ENCODE measurements at regions not wholly inside any gene's neighbourhood (a gene's known extent, or its start where the extent isn't known, plus 50 kb on each side); places are given as distances from the start of the nearest gene placed in this dataset.
"Not testable (repeated sequence)": the region's sequence is repeated elsewhere in the genome, so short reads cannot be mapped to it uniquely, and the experiment has no call there.

GRCh38 chr16:27641260-27641659, 91.3 kb downstream of the KATNIP start:
- H3K4me3 ChIP-seq (ENCODE audit: low read depth, low read length) = no peak overlapping the region
- TF ChIP-seq CTCF (IDR thresholded peaks at IDR 0.05; ENCODE audit: insufficient read depth, low read length, poor library complexity, severe bottlenecking) = no peak
- no peaks in the 10 kb centered on the region for H3K27me3 ChIP-seq (ENCODE audit: control insufficient read depth, insufficient read depth, low read length)
- no peak for DNase-seq (ENCODE audit: low read depth)
- H3K36me3 ChIP-seq (ENCODE audit: control insufficient read depth, insufficient read depth, low read length) = peaks cover 1% of the 10 kb centered on the region

- H3K27me3 ChIP-seq (ENCODE audit: control insufficient read depth, insufficient read depth, low read length); H3K4me3 ChIP-seq (ENCODE audit: low read depth, low read length); H3K36me3 ChIP-seq (ENCODE audit: control insufficient read depth, insufficient read depth, low read length); DNase-seq (ENCODE audit: low read depth): not testable (repeated sequence)
These were observed 91.9 kb downstream of the KATNIP start for GRCh38 chr16:27641734-27642415.

GRCh38 chr16:27642756-27643155, 92.8 kb downstream of the KATNIP start:
- Histone ChIP-seq H3K27me3 (ENCODE audit: control insufficient read depth, insufficient read depth, low read length) (no peaks in the 10 kb centered on the region), H3K36me3 (ENCODE audit: control insufficient read depth, insufficient read depth, low read length) (peaks cover 1% of the 10 kb centered on the region), H3K4me3 (ENCODE audit: low read depth, low read length) (no peak overlapping the region)
- TF ChIP-seq CTCF (IDR thresholded peaks at IDR 0.05; ENCODE audit: insufficient read depth, low read length, poor library complexity, severe bottlenecking) = peak; percentile 25
- no peak for DNase-seq (ENCODE audit: low read depth)

DNA sequence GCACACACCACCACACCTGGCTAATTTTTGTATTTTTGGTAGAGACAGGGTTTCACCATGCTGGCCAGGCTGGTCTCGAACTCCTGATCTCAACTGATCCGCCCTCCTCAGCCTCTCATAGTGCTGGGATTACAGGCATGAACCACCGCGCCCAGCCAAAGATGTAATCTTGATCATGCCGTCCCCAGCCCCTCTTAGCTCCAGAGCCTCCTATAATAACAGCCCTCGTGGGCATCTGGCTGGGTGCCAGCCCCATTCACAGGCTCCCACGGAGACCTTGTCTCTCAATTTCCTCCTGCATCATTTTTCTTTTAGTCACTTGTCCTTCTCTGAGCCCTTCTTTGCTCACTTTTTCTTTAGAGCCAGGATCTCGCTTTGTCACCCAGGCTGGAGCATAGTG, 94.2 kb downstream of the KATNIP start:
- TF ChIP-seq CTCF (IDR thresholded peaks at IDR 0.05; ENCODE audit: insufficient read depth, low read length, poor library complexity, severe bottlenecking) = no peak
- no peaks in the 10 kb centered on the region for H3K27me3 ChIP-seq (ENCODE audit: control insufficient read depth, insufficient read depth, low read length)
- no peak overlapping the region for H3K4me3 ChIP-seq (ENCODE audit: low read depth, low read length)
- peaks cover 1% of the 10 kb centered on the region for H3K36me3 ChIP-seq (ENCODE audit: control insufficient read depth, insufficient read depth, low read length)
- no peak for DNase-seq (ENCODE audit: low read depth)

GRCh38 chr16:27645396-27645795, 95.5 kb downstream of the KATNIP start:
- peaks cover 1% of the 10 kb centered on the region for H3K36me3 ChIP-seq (ENCODE audit: control insufficient read depth, insufficient read depth, low read length)
- no peaks in the 10 kb centered on the region for H3K27me3 ChIP-seq (ENCODE audit: control insufficient read depth, insufficient read depth, low read length)
- no peak for TF ChIP-seq CTCF (IDR thresholded peaks at IDR 0.05; ENCODE audit: insufficient read depth, low read length, poor library complexity, severe bottlenecking)

GRCh38 chr16:27646806-27647205, 96.9 kb downstream of the KATNIP start:
- no peaks in the 10 kb centered on the region for H3K27me3 ChIP-seq (ENCODE audit: control insufficient read depth, insufficient read depth, low read length)
- H3K36me3 ChIP-seq (ENCODE audit: control insufficient read depth, insufficient read depth, low read length) = peaks cover 1% of the 10 kb centered on the region
- no peak overlapping the region for H3K4me3 ChIP-seq (ENCODE audit: low read depth, low read length)
- no peak for DNase-seq (ENCODE audit: low read depth)
- TF ChIP-seq CTCF (IDR thresholded peaks at IDR 0.05; ENCODE audit: insufficient read depth, low read length, poor library complexity, severe bottlenecking) = no peak

More at GRCh38 chr16:27645396-27645795, 95.5 kb downstream of the KATNIP start:
- DNase-seq (ENCODE audit: low read depth) = no peak
- H3K4me3 ChIP-seq (ENCODE audit: low read depth, low read length) = no peak overlapping the region

Data from kidney epithelial cell (primary cell).